ENCODE measurements at regions not wholly inside any gene's neighbourhood (a gene's known extent, or its start where the extent isn't known, plus 50 kb on each side); places are given as distances from the start of the nearest gene placed in this dataset.

- TF ChIP-seq CTCF (IDR thresholded peaks at IDR 0.05; ENCODE audit: poor library complexity, severe bottlenecking) (peak; percentile 55), POLR2AphosphoS5 (IDR thresholded peaks at IDR 0.05) (no peak), RAD21 (conservative IDR thresholded peaks at IDR 0.05) (peak; percentile 49), EP300 (conservative IDR thresholded peaks at IDR 0.05; ENCODE audit: poor library complexity, severe bottlenecking) (no peak), SMC3 (conservative IDR thresholded peaks at IDR 0.05; ENCODE audit: poor library complexity) (peak; percentile 57), EZH2 (IDR thresholded peaks at IDR 0.05; ENCODE audit: borderline replicate concordance, insufficient read depth, low read length, poor library complexity, severe bottlenecking) (no peak)
Measured at GRCh38 chr11:42770444-42771065, 541.2 kb upstream of the API5 start.
